Right lobe of liver (tissue), 6 donors: ENCODE measurements at regions not wholly inside any gene's neighbourhood (a gene's known extent, or its start where the extent isn't known, plus 50 kb on each side); places are given as distances from the start of the nearest gene placed in this dataset.

Source experiments
- ATAC-seq, 4 donors: fragments of 200-7000 bp; cut with Tn5 transposase; one replicate each; pipeline ENCODE4 v1.9.1; 2020; ENCODE audit warnings: mild to moderate bottlenecking in 4 of 4, moderate library complexity in 4 of 4
- DNase-seq, 3 donors: peaks; one replicate each; pipeline ENCODE4 v3.0.0-alpha.2; 2020
- H3K27ac ChIP-seq, 3 donors: fragments of 200-600 bp; one replicate each; pipeline ENCODE4 v1.8.0; 2022
- H3K27me3 ChIP-seq, 2 donors: fragments of 200-600 bp; one replicate each; pipeline ENCODE4 v1.8.0; 2022
- H3K36me3 ChIP-seq, 4 donors: fragments of 200-600 bp; sonication (generic) in 1 of 4; one replicate each; pipeline versions ENCODE4 v1.5.1 to v1.8.0; 2017 to 2022; ENCODE audit warnings: control low read depth in 1 of 4
- H3K4me1 ChIP-seq, 4 donors: fragments of 200-600 bp; sonication (generic) in 1 of 4; one replicate each; pipeline versions ENCODE4 v1.5.1 to v1.8.0; 2017 to 2022; ENCODE audit warnings: control low read depth in 1 of 4
- H3K4me3 ChIP-seq, 3 donors: fragments of 200-600 bp; one replicate each; pipeline ENCODE4 v1.8.0; 2022
- H3K9me3 ChIP-seq, 4 donors: fragments of 200-600 bp; sonication (generic) in 1 of 4; one replicate each; pipeline versions ENCODE4 v1.5.1 to v1.8.0; 2017 to 2022; ENCODE audit warnings: control low read depth in 1 of 4
- POLR2A ChIP-seq: fragments of 450-650 bp; IDR thresholded peaks from one replicate; pipeline ENCODE4 v1.6.1; 2017; ENCODE audit warnings: antibody characterized with exemption, mild to moderate bottlenecking
- WGBS: methylation state at CpG from one replicate; pipeline ENCODE4 v1.1.6; 2018; ENCODE audit warnings: low coverage, low lambda C conversion rate; ENCODE audit not compliant: insufficient coverage; ENCODE audit errors: missing lambda C conversion rate; 5-methylcytosine and 5-hydroxymethylcytosine counted together
- intact Hi-C, 2 donors: fragments of 100-400 bp; cut with DNase I; formaldehyde crosslinking; loops; one replicate each; pipeline versions ENCODE4 v1.11.2 to v1.14.1; 2022
- TF ChIP-seq, protein P1 (sequence below), 4 donors: fragments of 200-600 bp in 3 of 4; fragments of 450-650 bp in 1 of 4; IDR thresholded peaks; one replicate each; pipeline versions ENCODE4 v1.5.1 to v1.8.0; 2016 to 2022; ENCODE audit warnings: antibody characterized with exemption in 4 of 4, mild to moderate bottlenecking in 2 of 4
- donor health status: DM: no; HTN: yes; CAD: no.
- donor health status: DM: no; HTN: no; CAD: no.
- donor health status: DM: no; HTN: no; CAD: no.
- donor health status: DM: no; HTN: yes; CAD: no.
- donor health status: DM: no; HTN: yes; CAD: no.

- DNase-seq: no peak
- Histone ChIP-seq H3K36me3 (no peaks in the 10 kb centered on the region), H3K9me3 (no peaks in the 10 kb centered on the region), H3K4me3 (no peak overlapping the region), H3K27me3 (no peaks in the 10 kb centered on the region), H3K27ac (no peak overlapping the region), H3K4me1 (no peaks in the 10 kb centered on the region)
- no peak for ATAC-seq
- intact Hi-C loops: no loop called here
- TF ChIP-seq, protein P1, sequence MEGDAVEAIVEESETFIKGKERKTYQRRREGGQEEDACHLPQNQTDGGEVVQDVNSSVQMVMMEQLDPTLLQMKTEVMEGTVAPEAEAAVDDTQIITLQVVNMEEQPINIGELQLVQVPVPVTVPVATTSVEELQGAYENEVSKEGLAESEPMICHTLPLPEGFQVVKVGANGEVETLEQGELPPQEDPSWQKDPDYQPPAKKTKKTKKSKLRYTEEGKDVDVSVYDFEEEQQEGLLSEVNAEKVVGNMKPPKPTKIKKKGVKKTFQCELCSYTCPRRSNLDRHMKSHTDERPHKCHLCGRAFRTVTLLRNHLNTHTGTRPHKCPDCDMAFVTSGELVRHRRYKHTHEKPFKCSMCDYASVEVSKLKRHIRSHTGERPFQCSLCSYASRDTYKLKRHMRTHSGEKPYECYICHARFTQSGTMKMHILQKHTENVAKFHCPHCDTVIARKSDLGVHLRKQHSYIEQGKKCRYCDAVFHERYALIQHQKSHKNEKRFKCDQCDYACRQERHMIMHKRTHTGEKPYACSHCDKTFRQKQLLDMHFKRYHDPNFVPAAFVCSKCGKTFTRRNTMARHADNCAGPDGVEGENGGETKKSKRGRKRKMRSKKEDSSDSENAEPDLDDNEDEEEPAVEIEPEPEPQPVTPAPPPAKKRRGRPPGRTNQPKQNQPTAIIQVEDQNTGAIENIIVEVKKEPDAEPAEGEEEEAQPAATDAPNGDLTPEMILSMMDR (IDR thresholded peaks at IDR 0.05): no peak
- TF ChIP-seq POLR2A: no peak
- WGBS: 86% methylated on average over 3 of the region's 3 CpGs
Observed at GRCh38 chr3:105199217-105199616, 167.5 kb upstream of the ALCAM start.

- 89% methylated on average over 1 of the region's 1 CpG for WGBS
Observed at GRCh38 chr3:105210141-105210540, 156.6 kb upstream of the ALCAM start.

DNA sequence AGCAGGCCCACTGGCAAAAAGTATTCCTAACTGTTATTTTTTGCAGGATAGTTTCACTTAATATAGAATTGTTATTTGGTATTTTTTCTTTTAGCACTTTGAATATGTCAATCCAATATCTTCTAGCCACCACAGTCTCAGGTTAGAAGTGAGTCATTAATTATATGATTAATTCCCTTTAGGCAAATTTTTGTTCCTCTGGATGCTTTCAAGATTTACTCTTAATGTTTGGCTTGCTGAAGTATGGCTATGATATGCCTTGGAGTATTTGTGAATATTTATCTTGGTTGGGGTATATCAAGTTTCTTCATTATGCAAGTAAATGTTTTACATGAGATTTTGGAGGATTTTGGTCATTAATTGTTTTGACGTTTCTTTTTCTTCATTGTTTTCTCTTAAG lies 152.1 kb upstream of the ALCAM start:
- Histone ChIP-seq H3K27me3 (no peaks in the 10 kb centered on the region), H3K9me3 (no peaks in the 10 kb centered on the region), H3K36me3 (no peaks in the 10 kb centered on the region), H3K4me3 (no peak overlapping the region), H3K4me1 (no peaks in the 10 kb centered on the region), H3K27ac (no peak overlapping the region)
- intact Hi-C loops: no loop called here
- DNase-seq (no peak), ATAC-seq (no peak)
- TF ChIP-seq, protein P1 (IDR thresholded peaks at IDR 0.05): no peak
- TF ChIP-seq POLR2A: no peak
- WGBS: 71% methylated on average over 1 of the region's 1 CpG

More at GRCh38 chr3:105210141-105210540, 156.6 kb upstream of the ALCAM start:
- no peaks in the 10 kb centered on the region for H3K36me3 ChIP-seq
- no peak overlapping the region for H3K4me3 ChIP-seq
- no peaks in the 10 kb centered on the region for H3K27me3 ChIP-seq
- no peaks in the 10 kb centered on the region for H3K9me3 ChIP-seq
- H3K4me1 ChIP-seq: no peaks in the 10 kb centered on the region
- TF ChIP-seq, protein P1 (IDR thresholded peaks at IDR 0.05): no peak
- TF ChIP-seq POLR2A: no peak
- no peak for ATAC-seq
- intact Hi-C loops: no loop called here
- H3K27ac ChIP-seq: no peak overlapping the region
- DNase-seq: no peak

DNA sequence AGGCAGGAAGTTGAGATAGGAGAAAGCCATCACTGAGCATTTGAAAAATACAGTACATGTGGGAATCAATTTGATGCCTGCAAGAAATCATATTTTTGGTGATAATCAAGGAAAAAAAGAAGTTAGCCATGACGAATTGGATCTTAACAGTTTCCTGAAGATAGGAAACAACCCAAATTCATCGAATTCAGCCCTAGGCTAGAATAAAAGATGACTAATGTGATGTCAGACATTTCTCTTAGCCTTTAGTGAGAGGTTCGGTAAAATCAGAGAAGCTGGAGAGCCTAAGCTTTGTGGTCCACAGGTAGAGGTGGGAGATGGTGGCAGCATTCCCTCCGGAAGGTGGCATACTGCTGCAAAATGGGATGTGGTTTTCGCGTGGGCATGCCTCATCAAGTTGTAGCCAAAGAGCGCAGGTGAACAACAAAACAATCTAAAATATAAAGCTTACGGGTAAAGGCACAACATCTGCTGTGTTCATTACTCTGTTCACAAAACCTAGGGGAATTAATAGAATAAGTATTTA lies 144.1 kb upstream of the ALCAM start:
- TF ChIP-seq, protein P1 (IDR thresholded peaks at IDR 0.05): no peak
- no peak for TF ChIP-seq POLR2A
- intact Hi-C loops: no loop called here
- no peaks in the 10 kb centered on the region for H3K36me3 ChIP-seq
- no peak overlapping the region for H3K27ac ChIP-seq
- no peaks in the 10 kb centered on the region for H3K4me1 ChIP-seq
- H3K4me3 ChIP-seq: no peak overlapping the region
- H3K9me3 ChIP-seq: no peaks in the 10 kb centered on the region
- DNase-seq: no peak
- ATAC-seq: no peak
- no peaks in the 10 kb centered on the region for H3K27me3 ChIP-seq
- WGBS: 77% methylated on average over 8 of the region's 8 CpGs

- TF ChIP-seq, protein P1 (IDR thresholded peaks at IDR 0.05): no peak
- no peak for TF ChIP-seq POLR2A
- H3K27ac ChIP-seq: no peak overlapping the region
- H3K9me3 ChIP-seq: no peaks in the 10 kb centered on the region
- no peak overlapping the region for H3K4me3 ChIP-seq
- ATAC-seq (no peak), DNase-seq (no peak)
- intact Hi-C loops: no loop called here
- H3K36me3 ChIP-seq: no peaks in the 10 kb centered on the region
- no peaks in the 10 kb centered on the region for H3K4me1 ChIP-seq
- WGBS: 84% methylated on average over 10 of the region's 11 CpGs
- no peaks in the 10 kb centered on the region for H3K27me3 ChIP-seq
Observed at GRCh38 chr3:105223815-105224214, 142.9 kb upstream of the ALCAM start.
